ENCODE measurements at regions not wholly inside any gene's neighbourhood (a gene's known extent, or its start where the extent isn't known, plus 50 kb on each side); places are given as distances from the start of the nearest gene placed in this dataset.

- DNase-seq (ENCODE audit: low read depth) = no peak
Observed at GRCh38 chr1:221632072-221632471, 109.8 kb downstream of the DUSP10 start.

GRCh38 chr1:221633841-221634409 is 108.0 kb downstream of the DUSP10 start:
- no peak for DNase-seq (ENCODE audit: low read depth)

GRCh38 chr1:221634606-221635005 is 107.3 kb downstream of the DUSP10 start:
- no peak for DNase-seq (ENCODE audit: low read depth)

- DNase-seq (ENCODE audit: low read depth) = no peak
Observed at GRCh38 chr1:221635305-221635704, 106.6 kb downstream of the DUSP10 start.

GRCh38 chr1:221636096-221636495 is 105.8 kb downstream of the DUSP10 start:
- DNase-seq (ENCODE audit: low read depth) = no peak

- no peak for DNase-seq (ENCODE audit: low read depth)
Observed at GRCh38 chr1:221636967-221637366, 104.9 kb downstream of the DUSP10 start.

- peak; percentile 33 for DNase-seq (ENCODE audit: low read depth)
Observed at GRCh38 chr1:221637641-221638041, 104.2 kb downstream of the DUSP10 start.

GRCh38 chr1:221638595-221638994 is 103.3 kb downstream of the DUSP10 start:
- no peak for DNase-seq (ENCODE audit: low read depth)

- DNase-seq (ENCODE audit: low read depth) = no peak
Observed at GRCh38 chr1:221641811-221642210, 100.1 kb downstream of the DUSP10 start.

GRCh38 chr1:221643404-221644144 is 98.3 kb downstream of the DUSP10 start:
- DNase-seq (ENCODE audit: low read depth) = no peak

- no peak for DNase-seq (ENCODE audit: low read depth)
Observed at GRCh38 chr1:221644145-221644448, 97.8 kb downstream of the DUSP10 start.

GRCh38 chr1:221644663-221645258 is 97.1 kb downstream of the DUSP10 start:
- DNase-seq (ENCODE audit: low read depth) = no peak

- DNase-seq (ENCODE audit: low read depth) = no peak
Observed at GRCh38 chr1:221648201-221648600, 93.7 kb downstream of the DUSP10 start.

All from fibroblast of the conjunctiva (primary cell).